ENCODE measurements at regions not wholly inside any gene's neighbourhood (a gene's known extent, or its start where the extent isn't known, plus 50 kb on each side); places are given as distances from the start of the nearest gene placed in this dataset.

DNA sequence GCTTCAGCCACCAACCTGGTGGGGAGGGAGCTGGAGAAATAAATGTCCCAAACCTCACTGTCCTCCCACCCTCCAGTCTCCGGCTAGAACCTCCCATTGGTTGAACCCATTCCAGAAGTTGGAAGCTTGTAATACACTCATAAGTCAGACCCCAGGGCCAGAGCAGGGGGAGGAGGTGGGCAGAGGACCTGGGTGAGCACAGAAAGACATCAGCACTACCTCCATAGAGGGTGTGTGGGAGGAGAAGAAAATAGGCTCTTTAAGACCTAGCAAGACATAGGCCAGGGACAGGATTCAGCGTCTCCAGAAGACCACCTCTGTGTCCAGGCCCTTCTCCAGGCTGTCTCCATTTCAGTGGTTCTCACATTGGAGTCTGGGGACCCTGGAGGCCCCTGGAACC lies 73.3 kb upstream of the TOP1 start:
- TF ChIP-seq CTCF (IDR thresholded peaks at IDR 0.05) (no peak), SIN3A (IDR thresholded peaks at IDR 0.05; ENCODE audit: borderline replicate concordance, insufficient read depth, low read depth, low read length) (no peak), POLR2AphosphoS5 (IDR thresholded peaks at IDR 0.05; ENCODE audit: low read depth, low read length) (no peak), TCF7L2 (IDR thresholded peaks at IDR 0.05; ENCODE audit: low read depth, low read length) (no peak)
- TF ChIP-seq, protein P1, sequence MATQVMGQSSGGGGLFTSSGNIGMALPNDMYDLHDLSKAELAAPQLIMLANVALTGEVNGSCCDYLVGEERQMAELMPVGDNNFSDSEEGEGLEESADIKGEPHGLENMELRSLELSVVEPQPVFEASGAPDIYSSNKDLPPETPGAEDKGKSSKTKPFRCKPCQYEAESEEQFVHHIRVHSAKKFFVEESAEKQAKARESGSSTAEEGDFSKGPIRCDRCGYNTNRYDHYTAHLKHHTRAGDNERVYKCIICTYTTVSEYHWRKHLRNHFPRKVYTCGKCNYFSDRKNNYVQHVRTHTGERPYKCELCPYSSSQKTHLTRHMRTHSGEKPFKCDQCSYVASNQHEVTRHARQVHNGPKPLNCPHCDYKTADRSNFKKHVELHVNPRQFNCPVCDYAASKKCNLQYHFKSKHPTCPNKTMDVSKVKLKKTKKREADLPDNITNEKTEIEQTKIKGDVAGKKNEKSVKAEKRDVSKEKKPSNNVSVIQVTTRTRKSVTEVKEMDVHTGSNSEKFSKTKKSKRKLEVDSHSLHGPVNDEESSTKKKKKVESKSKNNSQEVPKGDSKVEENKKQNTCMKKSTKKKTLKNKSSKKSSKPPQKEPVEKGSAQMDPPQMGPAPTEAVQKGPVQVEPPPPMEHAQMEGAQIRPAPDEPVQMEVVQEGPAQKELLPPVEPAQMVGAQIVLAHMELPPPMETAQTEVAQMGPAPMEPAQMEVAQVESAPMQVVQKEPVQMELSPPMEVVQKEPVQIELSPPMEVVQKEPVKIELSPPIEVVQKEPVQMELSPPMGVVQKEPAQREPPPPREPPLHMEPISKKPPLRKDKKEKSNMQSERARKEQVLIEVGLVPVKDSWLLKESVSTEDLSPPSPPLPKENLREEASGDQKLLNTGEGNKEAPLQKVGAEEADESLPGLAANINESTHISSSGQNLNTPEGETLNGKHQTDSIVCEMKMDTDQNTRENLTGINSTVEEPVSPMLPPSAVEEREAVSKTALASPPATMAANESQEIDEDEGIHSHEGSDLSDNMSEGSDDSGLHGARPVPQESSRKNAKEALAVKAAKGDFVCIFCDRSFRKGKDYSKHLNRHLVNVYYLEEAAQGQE (IDR thresholded peaks at IDR 0.05; ENCODE audit: insufficient read depth in 1 of 2, low read depth in 2 of 2, low read length in 1 of 2), result no peak

Data from Panc1 (cell line).